ENCODE measurements at regions not wholly inside any gene's neighbourhood (a gene's known extent, or its start where the extent isn't known, plus 50 kb on each side); places are given as distances from the start of the nearest gene placed in this dataset.
"Not testable (repeated sequence)": the region's sequence is repeated elsewhere in the genome, so short reads cannot be mapped to it uniquely, and the experiment has no call there.

DNA sequence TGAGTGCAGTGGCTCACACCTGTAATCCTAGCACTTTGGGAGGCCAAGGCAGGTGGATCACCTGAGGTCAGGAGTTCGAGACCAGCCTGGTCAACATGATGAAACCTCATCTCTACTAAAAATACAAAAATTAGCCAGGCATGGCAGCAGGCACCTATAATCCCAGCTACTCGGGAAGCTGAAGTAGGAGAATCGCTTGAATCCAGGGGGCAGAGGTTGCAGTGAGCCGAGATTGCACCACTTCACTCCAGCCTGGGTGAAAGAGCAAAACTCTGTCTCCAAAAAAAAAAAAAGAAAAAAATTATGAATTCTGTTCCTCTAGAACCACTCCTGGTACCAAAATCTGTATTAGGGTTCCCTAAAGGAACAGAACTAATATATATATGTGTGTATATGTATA, 161.2 kb downstream of the CYP26A1 start:
- H3K4me3 ChIP-seq; ATAC-seq (replicated peaks in 6 of 8); in situ Hi-C loops (cut with MboI; ENCODE audit: low pct_unique_long_range_greater_than_20kb in 2 of 9, low sequenced_read_pairs in 9 of 9, unreplicated experiment in 9 of 9); H3K4me1 ChIP-seq (replicated peaks in 1 of 2); H3K27ac ChIP-seq: not testable (repeated sequence)
- WGBS, 10 experiments, result 58 to 100% (median 77%) methylated on average over 2 to 3 of the region's 4 CpGs; no CpG with 5 or more reads in 6 of the 10 experiments

DNA sequence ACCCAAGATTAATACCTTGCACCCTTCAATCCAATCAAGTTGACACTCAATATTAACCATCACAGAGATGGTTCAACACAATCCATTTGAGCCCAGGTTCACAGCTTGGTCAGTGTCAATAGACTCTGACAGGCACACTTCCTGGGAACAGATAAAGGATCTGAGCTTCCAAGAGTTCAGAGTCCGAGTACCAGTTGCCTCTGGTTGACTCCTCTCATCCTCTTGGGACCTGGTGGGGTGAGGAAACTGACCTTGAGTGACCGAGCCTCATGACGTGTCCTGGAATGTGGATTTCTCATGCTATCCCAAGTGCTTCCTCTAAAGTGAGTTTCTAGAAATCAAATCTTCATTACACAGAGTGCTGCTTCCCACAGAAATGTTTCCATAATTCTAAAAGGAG, 162.0 kb downstream of the CYP26A1 start:
- in situ Hi-C loops (cut with MboI; ENCODE audit: low pct_unique_long_range_greater_than_20kb in 2 of 9, low sequenced_read_pairs in 9 of 9, unreplicated experiment in 9 of 9), result no loop called here
- H3K4me3 ChIP-seq, result no peak overlapping the region
- ATAC-seq (replicated peaks in 6 of 8), result no peak
- WGBS, 10 experiments, result 0 to 100% (median 57%) methylated on average over 1 to 3 of the region's 3 CpGs; no CpG with 5 or more reads in 3 of the 10 experiments
- no peak overlapping the region for H3K27ac ChIP-seq
- H3K4me1 ChIP-seq (replicated peaks in 1 of 2), result no peaks in the 10 kb centered on the region

GRCh38 chr10:93236393-93237040, 162.8 kb downstream of the CYP26A1 start:
- no peaks in the 10 kb centered on the region for H3K4me1 ChIP-seq (replicated peaks in 1 of 2)
- no peak overlapping the region for H3K4me3 ChIP-seq
- in situ Hi-C loops (cut with MboI; ENCODE audit: low pct_unique_long_range_greater_than_20kb in 2 of 9, low sequenced_read_pairs in 9 of 9, unreplicated experiment in 9 of 9), result no loop called here
- WGBS, 10 experiments, result 19 to 93% (median 67%) methylated on average over 1 to 4 of the region's 4 CpGs; no CpG with 5 or more reads in 2 of the 10 experiments
- H3K27ac ChIP-seq, result no peak overlapping the region
- no peak for ATAC-seq (replicated peaks in 6 of 8)

GRCh38 chr10:93245147-93245546, 171.5 kb downstream of the CYP26A1 start:
- 20% methylated on average over 1 of the region's 1 CpG; no CpG with 5 or more reads in 9 of the 10 experiments for WGBS, 10 experiments
- H3K4me3 ChIP-seq, result no peak overlapping the region
- in situ Hi-C loops (cut with MboI; ENCODE audit: low pct_unique_long_range_greater_than_20kb in 2 of 9, low sequenced_read_pairs in 9 of 9, unreplicated experiment in 9 of 9), result no loop called here
- peak in 1 of 8 experiments; percentile 40 for ATAC-seq (replicated peaks in 6 of 8)
- peaks cover 0 to 13% of the 10 kb centered on the region in 2 donors for H3K4me1 ChIP-seq (replicated peaks in 1 of 2)
- H3K27ac ChIP-seq, result no peak overlapping the region

- 4 to 49% (median 23%) methylated on average over 4 to 8 of the region's 8 CpGs; no CpG with 5 or more reads in 1 of the 10 experiments for WGBS, 10 experiments
- Histone ChIP-seq H3K4me3 (no peak overlapping the region), H3K4me1 (replicated peaks in 1 of 2) (peaks cover 0 to 13% of the 10 kb centered on the region in 2 donors), H3K27ac (no peak overlapping the region)
- ATAC-seq (replicated peaks in 6 of 8), result peak in 5 of 8 experiments; percentile 30 to 73 (median 54)
- in situ Hi-C loops (cut with MboI; ENCODE audit: low pct_unique_long_range_greater_than_20kb in 2 of 9, low sequenced_read_pairs in 9 of 9, unreplicated experiment in 9 of 9), result no loop called here
Measured at GRCh38 chr10:93245779-93246178, 172.1 kb downstream of the CYP26A1 start.

- H3K4me1 ChIP-seq (replicated peaks in 1 of 2), result peaks cover 0 to 13% of the 10 kb centered on the region in 2 donors
- no peak overlapping the region for H3K27ac ChIP-seq
- WGBS, 10 experiments, result 44 to 100% (median 80%) methylated on average over 1 to 16 of the region's 19 CpGs
- in situ Hi-C loops (cut with MboI; ENCODE audit: low pct_unique_long_range_greater_than_20kb in 2 of 9, low sequenced_read_pairs in 9 of 9, unreplicated experiment in 9 of 9), result no loop called here
- H3K4me3 ChIP-seq, result no peak overlapping the region
- no peak for ATAC-seq (replicated peaks in 6 of 8)
Measured at GRCh38 chr10:93248583-93249227, 175.0 kb downstream of the CYP26A1 start.

DNA sequence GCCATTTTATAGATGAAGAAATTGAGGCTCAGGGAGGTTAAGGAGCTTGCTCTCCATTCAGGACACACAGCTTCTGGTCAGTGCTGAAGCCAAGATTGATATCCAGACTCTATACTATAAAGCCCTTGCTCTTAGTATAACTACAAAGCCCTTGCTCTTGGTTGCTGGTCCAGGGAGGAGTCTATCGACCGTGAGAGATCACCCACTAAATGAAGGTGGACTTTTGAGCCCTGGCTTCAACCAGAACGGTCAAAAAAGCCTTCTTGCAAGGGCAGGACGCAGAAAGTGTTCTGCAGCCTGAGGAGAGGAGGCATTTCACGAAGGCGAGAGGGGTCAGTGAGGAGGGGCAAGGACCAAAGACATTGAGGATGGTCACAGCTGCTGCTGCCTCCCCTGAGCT, 176.3 kb downstream of the CYP26A1 start:
- no peak for ATAC-seq (replicated peaks in 6 of 8)

GRCh38 chr10:93254180-93254853, 180.6 kb downstream of the CYP26A1 start:
- Histone ChIP-seq H3K27ac (no peak overlapping the region), H3K4me3 (no peak overlapping the region), H3K4me1 (replicated peaks in 1 of 2) (no peaks in the 10 kb centered on the region)
- in situ Hi-C loops (cut with MboI; ENCODE audit: low pct_unique_long_range_greater_than_20kb in 2 of 9, low sequenced_read_pairs in 9 of 9, unreplicated experiment in 9 of 9), result no loop called here
- WGBS, 10 experiments, result 0 to 100% (median 89%) methylated on average over 1 to 2 of the region's 2 CpGs; no CpG with 5 or more reads in 5 of the 10 experiments
- ATAC-seq (replicated peaks in 6 of 8), result no peak

More for the DNA sequence above, 176.3 kb downstream of the CYP26A1 start:
- H3K27ac ChIP-seq, result no peak overlapping the region
- in situ Hi-C loops (cut with MboI; ENCODE audit: low pct_unique_long_range_greater_than_20kb in 2 of 9, low sequenced_read_pairs in 9 of 9, unreplicated experiment in 9 of 9), result no loop called here
- no peak overlapping the region for H3K4me3 ChIP-seq
- peaks cover 0 to 13% of the 10 kb centered on the region in 2 donors for H3K4me1 ChIP-seq (replicated peaks in 1 of 2)
- WGBS, 10 experiments, result 45 to 100% (median 82%) methylated on average over 1 to 6 of the region's 6 CpGs; no CpG with 5 or more reads in 3 of the 10 experiments

DNA sequence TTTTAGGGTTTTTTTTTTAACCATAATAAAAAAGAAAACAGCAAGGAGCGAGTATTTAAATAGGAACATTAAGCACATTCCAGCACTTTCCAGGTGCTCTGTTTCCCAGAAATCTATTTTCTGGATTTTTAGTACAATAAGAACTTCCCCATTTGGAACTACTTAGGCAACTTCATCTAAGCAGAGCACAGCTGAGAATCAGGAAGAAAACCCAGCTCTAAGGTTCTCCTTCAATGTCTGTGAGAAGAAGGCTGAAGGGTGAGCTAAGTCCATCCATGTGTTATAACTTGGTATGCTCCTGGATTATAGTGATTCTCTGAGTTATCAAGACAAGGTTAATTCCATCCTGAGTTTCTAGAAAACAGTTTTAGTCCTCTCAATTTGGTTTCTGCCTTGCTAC, 181.9 kb downstream of the CYP26A1 start:
- 29 to 100% (median 73%) methylated on average over 1 of the region's 1 CpG; no CpG with 5 or more reads in 4 of the 10 experiments for WGBS, 10 experiments
- no peak overlapping the region for H3K4me3 ChIP-seq
- H3K27ac ChIP-seq, result no peak overlapping the region
- in situ Hi-C loops (cut with MboI; ENCODE audit: low pct_unique_long_range_greater_than_20kb in 2 of 9, low sequenced_read_pairs in 9 of 9, unreplicated experiment in 9 of 9), result no loop called here
- no peak for ATAC-seq (replicated peaks in 6 of 8)
- no peaks in the 10 kb centered on the region for H3K4me1 ChIP-seq (replicated peaks in 1 of 2)

Data from motor neuron (in vitro differentiated cells).